Mesothelial cell of epicardium (in vitro differentiated cells): ENCODE measurements at regions not wholly inside any gene's neighbourhood (a gene's known extent, or its start where the extent isn't known, plus 50 kb on each side); places are given as distances from the start of the nearest gene placed in this dataset.

Experiments used
- DNase-seq, 2 experiments: peaks; one replicate each; pipeline ENCODE4 v3.0.0; 2021; ENCODE audit warnings: low spot score in 2 of 2; ENCODE audit not compliant: unreplicated experiment in 2 of 2
- H3K27ac Mint-ChIP-seq: 2 replicates; pipeline ENCODE4 v1.8.0; 2021; ENCODE audit warnings: mixed read lengths
- H3K27me3 Mint-ChIP-seq: 2 replicates; pipeline ENCODE4 v1.8.0; 2021; ENCODE audit warnings: low read depth, mixed read lengths
- H3K36me3 Mint-ChIP-seq: 2 replicates; pipeline ENCODE4 v1.8.0; 2021; ENCODE audit warnings: mixed read lengths
- H3K4me1 Mint-ChIP-seq: 2 replicates; pipeline ENCODE4 v1.8.0; 2021; ENCODE audit warnings: mixed read lengths
- H3K4me3 Mint-ChIP-seq: 2 replicates; pipeline ENCODE4 v1.8.0; 2021; ENCODE audit warnings: mild to moderate bottlenecking, moderate library complexity, mixed read lengths
- H3K9me3 Mint-ChIP-seq: 2 replicates; pipeline ENCODE4 v1.8.0; 2021; ENCODE audit warnings: mixed read lengths
- TF ChIP-seq, protein P1 (sequence below): fragments of 200-600 bp; sonication (generic); IDR thresholded peaks from one replicate; pipeline ENCODE4 v1.5.0; 2021; ENCODE audit warnings: antibody characterized with exemption; ENCODE audit not compliant: unreplicated experiment

DNA sequence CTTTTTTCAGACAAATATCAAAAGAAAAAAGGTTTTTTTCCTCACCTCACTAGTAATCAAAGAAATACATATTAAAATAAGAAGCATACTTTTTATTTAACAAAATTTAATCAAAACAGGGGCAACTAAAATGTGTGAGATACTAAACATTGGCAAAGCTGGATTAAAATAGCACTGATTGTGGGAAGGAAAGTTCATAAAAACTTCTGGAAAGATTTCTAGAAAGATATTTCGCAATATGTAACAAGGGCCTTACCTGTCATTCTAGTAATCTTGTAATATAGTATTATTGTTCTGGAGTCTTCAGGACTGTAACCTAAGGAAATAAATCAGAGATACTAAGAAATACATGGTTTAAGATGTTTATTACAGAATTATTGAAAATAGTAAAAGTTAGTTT, 482.5 kb downstream of the SUCLA2 start:
- Mint-ChIP-seq H3K4me3 (no peak overlapping the region), H3K4me1 (no peaks in the 10 kb centered on the region), H3K9me3 (peaks cover 25% of the 10 kb centered on the region), H3K27me3 (no peaks in the 10 kb centered on the region), H3K27ac (no peak overlapping the region), H3K36me3 (peaks cover 7% of the 10 kb centered on the region)
- TF ChIP-seq, protein P1, sequence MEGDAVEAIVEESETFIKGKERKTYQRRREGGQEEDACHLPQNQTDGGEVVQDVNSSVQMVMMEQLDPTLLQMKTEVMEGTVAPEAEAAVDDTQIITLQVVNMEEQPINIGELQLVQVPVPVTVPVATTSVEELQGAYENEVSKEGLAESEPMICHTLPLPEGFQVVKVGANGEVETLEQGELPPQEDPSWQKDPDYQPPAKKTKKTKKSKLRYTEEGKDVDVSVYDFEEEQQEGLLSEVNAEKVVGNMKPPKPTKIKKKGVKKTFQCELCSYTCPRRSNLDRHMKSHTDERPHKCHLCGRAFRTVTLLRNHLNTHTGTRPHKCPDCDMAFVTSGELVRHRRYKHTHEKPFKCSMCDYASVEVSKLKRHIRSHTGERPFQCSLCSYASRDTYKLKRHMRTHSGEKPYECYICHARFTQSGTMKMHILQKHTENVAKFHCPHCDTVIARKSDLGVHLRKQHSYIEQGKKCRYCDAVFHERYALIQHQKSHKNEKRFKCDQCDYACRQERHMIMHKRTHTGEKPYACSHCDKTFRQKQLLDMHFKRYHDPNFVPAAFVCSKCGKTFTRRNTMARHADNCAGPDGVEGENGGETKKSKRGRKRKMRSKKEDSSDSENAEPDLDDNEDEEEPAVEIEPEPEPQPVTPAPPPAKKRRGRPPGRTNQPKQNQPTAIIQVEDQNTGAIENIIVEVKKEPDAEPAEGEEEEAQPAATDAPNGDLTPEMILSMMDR: no peak
- no peak for DNase-seq

DNA sequence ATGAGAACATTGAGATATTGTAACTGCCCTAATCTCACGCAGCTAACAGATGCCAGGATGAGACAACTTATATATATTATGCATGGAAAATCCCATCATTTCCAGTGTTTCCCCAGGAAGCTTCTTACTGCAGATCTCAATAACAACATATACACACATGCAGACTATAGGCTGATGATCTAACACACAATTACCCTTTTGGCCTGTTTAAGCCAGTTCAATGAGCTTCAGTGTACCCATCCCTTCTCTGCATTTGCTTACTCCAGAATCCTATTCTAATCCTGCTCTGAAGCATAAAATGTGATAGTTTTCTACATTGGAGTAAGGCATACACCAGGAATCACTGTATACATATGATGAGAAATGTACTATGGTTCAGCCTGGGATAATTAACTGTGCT, 489.4 kb downstream of the SUCLA2 start:
- Mint-ChIP-seq H3K9me3 (peaks cover 25% of the 10 kb centered on the region), H3K4me1 (no peaks in the 10 kb centered on the region), H3K27ac (no peak overlapping the region), H3K4me3 (no peak overlapping the region), H3K36me3 (peaks cover 7% of the 10 kb centered on the region), H3K27me3 (no peaks in the 10 kb centered on the region)
- no peak for DNase-seq
- TF ChIP-seq, protein P1: no peak

DNA sequence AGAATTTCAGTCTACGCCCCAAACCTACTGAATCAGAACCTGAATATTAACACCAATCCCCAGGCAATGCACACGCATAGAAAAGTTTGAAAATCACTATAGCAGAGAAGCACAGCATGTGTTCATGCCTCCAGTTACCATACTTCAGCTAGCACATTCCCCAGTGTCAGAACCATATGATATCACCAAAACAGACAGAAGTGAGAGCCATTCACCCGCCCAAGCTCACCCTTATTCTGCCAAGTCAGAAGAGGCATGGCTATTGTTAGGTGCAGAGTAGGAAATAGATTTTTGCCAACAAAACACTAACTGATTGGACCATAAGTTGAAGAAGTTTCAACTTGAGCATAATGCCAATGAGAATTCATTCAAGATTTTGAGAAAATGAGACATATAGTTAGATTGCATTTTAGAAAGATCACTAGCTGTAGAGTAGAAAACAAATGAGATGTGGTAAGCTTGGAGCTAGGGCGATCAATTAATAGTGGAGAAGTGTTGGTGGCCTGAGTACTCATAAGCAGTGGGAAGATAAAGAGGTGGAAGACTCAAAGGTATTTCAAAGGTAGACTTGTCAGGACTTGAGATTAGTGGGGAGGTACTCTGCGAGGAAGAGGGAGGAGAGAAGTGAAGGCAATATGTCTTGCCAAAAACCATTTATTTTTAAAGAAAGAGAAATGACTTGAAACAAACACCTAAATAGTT, 492.4 kb downstream of the SUCLA2 start:
- Mint-ChIP-seq H3K27me3 (no peaks in the 10 kb centered on the region), H3K9me3 (no peaks in the 10 kb centered on the region), H3K36me3 (no peaks in the 10 kb centered on the region), H3K27ac (no peak overlapping the region), H3K4me3 (no peak overlapping the region), H3K4me1 (no peaks in the 10 kb centered on the region)
- TF ChIP-seq, protein P1: no peak
- no peak for DNase-seq

DNA sequence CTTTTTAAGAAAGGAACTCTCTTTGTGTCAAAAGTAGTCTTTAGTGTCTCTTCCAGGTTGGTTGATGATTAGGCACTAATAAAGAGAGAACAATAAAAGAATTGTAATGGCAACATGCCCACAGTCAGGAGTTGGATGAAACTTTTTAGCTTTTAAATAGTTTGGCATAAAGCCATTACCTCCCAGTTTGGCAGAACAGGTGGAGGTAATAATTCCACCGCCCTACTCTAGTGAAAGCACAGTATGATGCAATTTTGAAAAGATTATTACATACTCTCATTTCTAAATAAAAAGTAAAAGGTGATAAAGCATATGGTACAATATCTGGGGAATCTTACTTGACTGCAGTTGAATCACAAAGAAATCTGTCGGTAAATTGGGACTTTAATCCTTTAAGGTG, 497.6 kb downstream of the SUCLA2 start:
- DNase-seq: no peak
- H3K36me3 Mint-ChIP-seq: no peaks in the 10 kb centered on the region
- TF ChIP-seq, protein P1: no peak
- no peak overlapping the region for H3K4me3 Mint-ChIP-seq
- no peaks in the 10 kb centered on the region for H3K4me1 Mint-ChIP-seq
- H3K27ac Mint-ChIP-seq: no peak overlapping the region
- H3K9me3 Mint-ChIP-seq: no peaks in the 10 kb centered on the region
- H3K27me3 Mint-ChIP-seq: no peaks in the 10 kb centered on the region

DNA sequence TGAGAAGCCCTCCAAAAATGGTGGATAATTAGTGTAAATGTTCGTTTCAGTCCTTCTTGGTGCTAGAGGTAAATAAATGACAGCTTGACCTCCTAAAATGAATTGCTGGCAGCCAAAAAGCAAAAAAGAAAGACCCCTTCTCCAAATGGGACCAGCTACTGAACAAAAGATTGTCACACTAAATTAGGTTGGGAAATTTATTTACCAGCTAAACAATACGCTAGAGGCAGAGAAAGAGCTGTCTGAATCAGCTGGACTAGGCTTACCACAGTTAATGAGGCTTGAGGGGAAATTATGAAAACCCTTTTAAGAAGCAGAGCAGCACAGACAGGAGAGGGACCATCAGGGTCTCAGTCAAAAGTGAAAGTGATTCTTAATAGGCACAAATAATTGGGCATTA, 498.9 kb downstream of the SUCLA2 start:
- Mint-ChIP-seq H3K9me3 (no peaks in the 10 kb centered on the region), H3K27ac (no peak overlapping the region), H3K27me3 (no peaks in the 10 kb centered on the region), H3K36me3 (no peaks in the 10 kb centered on the region), H3K4me3 (no peak overlapping the region), H3K4me1 (peaks cover 2% of the 10 kb centered on the region)
- TF ChIP-seq, protein P1: no peak
- DNase-seq: no peak
